Activated CD4-positive, alpha-beta memory T cell treated with anti-CD3 and anti-CD28 coated beads, Interleukin-2, amount 10 ng/mL, durations not matched to agents 7 days and 5 days (primary cell): ENCODE measurements at regions not wholly inside any gene's neighbourhood (a gene's known extent, or its start where the extent isn't known, plus 50 kb on each side); places are given as distances from the start of the nearest gene placed in this dataset.

Source experiments
- CTCF ChIA-PET: fragments of 350-600 bp; sonication (Branson Sonifier 250); formaldehyde crosslinking; loops from one replicate; lab custom pipeline; 2021; ENCODE audit warnings: antibody characterized with exemption, inconsistent platforms; lab: Charles Lee
- POLR2A ChIA-PET: fragments of 350-600 bp; sonication (Branson Sonifier 250); formaldehyde crosslinking; loops from one replicate; lab custom pipeline; 2021; ENCODE audit warnings: antibody characterized with exemption; lab: Charles Lee
- DNase-seq: peaks from one replicate; pipeline ENCODE4 v3.0.0-alpha.2; 2020
- H3K27ac Mint-ChIP-seq: one replicate; pipeline ENCODE4 v1.8.0; 2021; ENCODE audit warnings: mild to moderate bottlenecking, mixed read lengths
- H3K27me3 Mint-ChIP-seq: one replicate; pipeline ENCODE4 v1.8.0; 2021; ENCODE audit warnings: mixed read lengths
- H3K36me3 Mint-ChIP-seq: one replicate; pipeline ENCODE4 v1.8.0; 2021; ENCODE audit warnings: low read depth, mixed read lengths
- H3K4me1 Mint-ChIP-seq: one replicate; pipeline ENCODE4 v1.8.0; 2021; ENCODE audit warnings: mixed read lengths
- H3K4me3 Mint-ChIP-seq: one replicate; pipeline ENCODE4 v1.8.0; 2021; ENCODE audit warnings: mild to moderate bottlenecking, mixed read lengths
- H3K9me3 Mint-ChIP-seq: one replicate; pipeline ENCODE4 v1.8.0; 2021; ENCODE audit warnings: mixed read lengths

DNA sequence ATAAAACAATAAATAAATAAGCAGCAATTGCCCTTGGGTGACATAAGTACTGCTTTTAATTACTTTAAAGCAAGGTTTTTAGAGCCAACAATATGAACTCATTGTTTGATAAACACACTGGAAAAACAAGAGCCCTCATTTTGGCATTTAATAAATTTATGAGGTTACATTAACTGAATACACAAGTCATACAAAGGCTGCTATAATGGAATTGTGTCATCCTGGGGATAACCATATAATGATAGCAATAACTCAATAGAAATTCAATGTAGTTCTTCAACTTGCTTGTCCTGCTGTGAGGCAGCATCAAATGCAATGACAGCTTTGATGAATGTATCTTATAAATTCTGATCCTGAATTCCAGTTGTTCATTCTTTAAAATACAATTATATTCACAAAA, 1512.5 kb downstream of the STIM2 start:
- Mint-ChIP-seq H3K27me3 (no peaks in the 10 kb centered on the region), H3K4me3 (no peak overlapping the region), H3K9me3 (peaks cover 7% of the 10 kb centered on the region), H3K4me1 (no peaks in the 10 kb centered on the region), H3K27ac (no peak overlapping the region), H3K36me3 (no peaks in the 10 kb centered on the region)
- no peak for DNase-seq
- ChIA-PET POLR2A (no interaction called here), CTCF (no interaction called here)

DNA sequence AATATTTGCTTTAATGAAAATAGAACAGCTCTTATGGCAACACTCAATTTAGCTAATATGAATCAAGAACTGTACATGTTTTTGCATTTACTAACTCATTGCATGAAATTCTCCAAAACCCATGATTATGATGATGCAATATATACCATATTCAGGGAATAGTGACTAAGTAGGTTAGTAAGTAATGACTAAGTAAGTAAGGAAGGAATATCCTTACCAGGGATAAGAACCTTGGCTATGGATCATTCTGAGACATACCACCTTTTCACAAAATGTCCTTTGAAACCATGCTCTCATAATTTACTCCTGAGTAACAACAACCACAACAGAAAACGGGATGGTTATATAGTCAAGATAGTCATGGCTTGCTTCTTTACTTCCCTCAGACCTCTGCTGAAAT, 1513.0 kb downstream of the STIM2 start:
- no peak for DNase-seq
- ChIA-PET POLR2A (no interaction called here), CTCF (no interaction called here)
- H3K9me3 Mint-ChIP-seq: peaks cover 7% of the 10 kb centered on the region
- no peaks in the 10 kb centered on the region for H3K4me1 Mint-ChIP-seq
- H3K27ac Mint-ChIP-seq: no peak overlapping the region
- no peaks in the 10 kb centered on the region for H3K36me3 Mint-ChIP-seq
- H3K4me3 Mint-ChIP-seq: no peak overlapping the region
- H3K27me3 Mint-ChIP-seq: no peaks in the 10 kb centered on the region

DNA sequence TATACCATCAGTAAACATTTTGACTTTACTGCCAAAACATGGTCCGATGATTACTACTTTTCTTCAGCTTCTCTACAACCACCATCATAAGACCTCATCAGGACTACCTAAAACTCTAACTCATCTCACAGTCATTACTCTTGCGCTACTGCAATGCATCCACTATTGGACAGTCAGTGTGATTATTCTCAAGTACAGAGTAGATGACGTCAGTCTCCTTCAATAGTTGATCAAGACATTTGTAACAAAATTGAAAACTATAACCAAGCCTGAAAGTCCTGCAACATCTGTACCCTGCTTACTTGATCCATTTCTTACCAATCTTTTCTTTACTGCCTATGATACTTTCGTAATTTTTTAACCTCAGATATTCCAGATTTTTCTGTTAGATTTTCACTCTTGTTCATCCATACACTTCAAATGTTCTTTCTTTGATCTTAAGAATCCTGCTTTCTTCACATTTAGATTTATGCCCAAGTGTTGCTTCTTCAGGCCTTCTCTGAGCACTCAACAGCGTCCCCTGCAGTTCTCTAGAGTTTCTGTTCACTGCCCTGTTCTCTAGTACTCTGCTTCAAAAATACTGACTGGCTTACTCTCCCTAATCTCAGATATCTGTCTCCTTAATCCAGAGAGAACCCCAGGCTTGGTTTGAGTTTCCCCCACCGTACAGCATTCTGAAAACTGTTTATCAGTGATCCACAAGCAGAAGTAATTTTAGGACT, 1517.6 kb downstream of the STIM2 start:
- H3K4me1 Mint-ChIP-seq: no peaks in the 10 kb centered on the region

DNA sequence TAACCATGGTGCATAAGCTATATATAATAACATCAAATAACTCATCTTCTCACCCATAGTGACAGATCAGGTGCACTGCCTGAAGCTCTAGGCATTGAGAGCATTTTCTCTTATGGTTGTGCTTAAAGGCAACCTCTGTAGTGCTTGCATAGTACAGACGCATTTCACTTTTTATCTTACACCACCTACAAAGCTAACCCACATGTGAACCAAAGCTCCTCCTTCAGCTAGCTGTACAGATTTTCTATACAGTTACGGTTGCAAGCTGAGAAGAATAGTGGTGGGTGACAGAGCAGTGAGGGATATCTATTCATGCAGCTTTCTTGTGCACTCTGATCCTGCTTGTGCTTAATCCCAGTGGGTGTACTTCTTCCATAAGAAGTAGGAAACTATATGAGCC, 1525.2 kb downstream of the STIM2 start:
- Mint-ChIP-seq H3K4me3 (no peak overlapping the region), H3K27ac (no peak overlapping the region), H3K36me3 (no peaks in the 10 kb centered on the region), H3K4me1 (no peaks in the 10 kb centered on the region), H3K27me3 (no peaks in the 10 kb centered on the region), H3K9me3 (peaks cover 5% of the 10 kb centered on the region)
- no peak for DNase-seq
- ChIA-PET POLR2A (no interaction called here), CTCF (no interaction called here)

More for the DNA sequence above, 1517.6 kb downstream of the STIM2 start:
- no peaks in the 10 kb centered on the region for H3K27me3 Mint-ChIP-seq
- no peaks in the 10 kb centered on the region for H3K36me3 Mint-ChIP-seq
- CTCF ChIA-PET: no interaction called here
- POLR2A ChIA-PET: no interaction called here
- no peak overlapping the region for H3K4me3 Mint-ChIP-seq
- H3K9me3 Mint-ChIP-seq: peaks cover 4% of the 10 kb centered on the region
- H3K27ac Mint-ChIP-seq: no peak overlapping the region
- no peak for DNase-seq

DNA sequence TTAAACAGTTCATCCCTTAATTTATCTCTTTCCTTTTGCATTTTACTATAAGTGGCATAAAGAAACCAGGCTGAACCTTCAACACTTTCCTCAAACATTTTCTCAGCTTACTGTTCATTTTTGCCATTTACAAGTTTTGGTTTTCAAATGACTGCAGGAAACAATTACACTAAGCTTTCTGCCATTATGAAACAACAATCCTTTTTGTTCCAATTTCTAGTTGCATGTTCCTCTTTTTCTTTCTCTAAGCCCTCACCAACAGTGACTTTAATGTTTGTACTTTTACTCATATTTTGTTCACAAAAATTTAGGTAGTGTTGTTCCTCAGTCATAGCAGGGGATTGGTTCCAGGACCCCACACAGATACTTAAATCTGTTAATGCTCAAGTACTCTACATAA, 1526.1 kb downstream of the STIM2 start:
- Mint-ChIP-seq H3K4me1 (no peaks in the 10 kb centered on the region), H3K9me3 (peaks cover 5% of the 10 kb centered on the region), H3K27me3 (no peaks in the 10 kb centered on the region), H3K4me3 (no peak overlapping the region), H3K36me3 (no peaks in the 10 kb centered on the region), H3K27ac (no peak overlapping the region)
- CTCF ChIA-PET: no interaction called here
- no peak for DNase-seq
- POLR2A ChIA-PET: no interaction called here

DNA sequence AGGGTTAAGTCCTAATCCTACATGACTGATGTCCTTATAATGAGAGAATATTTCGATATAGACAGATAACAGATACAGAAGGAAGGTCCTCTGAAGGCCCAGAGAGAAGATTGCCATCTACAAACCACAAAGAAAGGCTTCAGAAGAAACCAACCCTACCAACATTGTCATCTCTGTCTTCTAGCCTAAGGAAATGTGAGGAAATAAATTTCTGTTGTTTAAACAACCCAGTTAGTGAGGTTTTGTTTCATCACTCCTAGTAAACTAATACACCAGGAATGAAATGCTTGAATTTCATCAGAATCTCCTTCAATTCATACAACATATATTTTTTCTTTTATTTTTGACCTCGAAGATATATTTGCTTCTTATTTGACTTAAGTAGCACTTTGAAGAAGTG, 1527.8 kb downstream of the STIM2 start:
- Mint-ChIP-seq H3K4me1 (no peaks in the 10 kb centered on the region), H3K27me3 (no peaks in the 10 kb centered on the region), H3K4me3 (no peak overlapping the region), H3K36me3 (no peaks in the 10 kb centered on the region), H3K27ac (no peak overlapping the region), H3K9me3 (peaks cover 11% of the 10 kb centered on the region)
- POLR2A ChIA-PET: no interaction called here
- CTCF ChIA-PET: no interaction called here
- DNase-seq: no peak

GRCh38 chr4:28391877-28392276, 1531.2 kb downstream of the STIM2 start:
- no peaks in the 10 kb centered on the region for H3K36me3 Mint-ChIP-seq
- POLR2A ChIA-PET: interaction anchor here (0.7 kb wide), 1 partner anchor 11 kb away, joined by 3 read pairs; no protein-coding TSS in a partner anchor
- peaks cover 9% of the 10 kb centered on the region for H3K9me3 Mint-ChIP-seq
- no peak overlapping the region for H3K27ac Mint-ChIP-seq
- CTCF ChIA-PET: no interaction called here
- H3K27me3 Mint-ChIP-seq: no peaks in the 10 kb centered on the region
- DNase-seq: no peak
- no peak overlapping the region for H3K4me3 Mint-ChIP-seq
- H3K4me1 Mint-ChIP-seq: no peaks in the 10 kb centered on the region

DNA sequence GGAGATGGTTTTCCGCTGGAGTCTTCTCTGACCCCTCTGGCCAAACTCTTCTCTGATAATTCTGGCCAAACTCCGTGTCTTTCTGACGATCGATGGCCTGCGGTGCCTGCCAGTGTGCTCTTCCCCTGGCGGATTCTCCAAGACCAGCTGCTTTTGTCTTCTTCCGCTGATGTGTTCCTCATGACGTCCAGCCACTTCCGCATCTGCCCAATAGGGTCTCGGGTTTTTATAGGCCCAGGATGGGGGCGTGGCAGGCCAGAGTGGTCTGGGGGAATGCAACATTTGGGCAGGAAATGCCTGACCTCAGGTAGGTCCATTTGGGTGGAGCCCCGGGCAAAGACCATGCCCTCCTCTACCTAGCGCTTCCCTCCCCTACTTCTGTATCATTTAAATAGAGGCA, 1542.1 kb downstream of the STIM2 start:
- H3K36me3 Mint-ChIP-seq: no peaks in the 10 kb centered on the region
- H3K27me3 Mint-ChIP-seq: no peaks in the 10 kb centered on the region
- no peak overlapping the region for H3K27ac Mint-ChIP-seq
- POLR2A ChIA-PET: no interaction called here
- no peak overlapping the region for H3K4me3 Mint-ChIP-seq
- no peaks in the 10 kb centered on the region for H3K4me1 Mint-ChIP-seq
- H3K9me3 Mint-ChIP-seq: peaks cover 18% of the 10 kb centered on the region
- CTCF ChIA-PET: no interaction called here
- no peak for DNase-seq

DNA sequence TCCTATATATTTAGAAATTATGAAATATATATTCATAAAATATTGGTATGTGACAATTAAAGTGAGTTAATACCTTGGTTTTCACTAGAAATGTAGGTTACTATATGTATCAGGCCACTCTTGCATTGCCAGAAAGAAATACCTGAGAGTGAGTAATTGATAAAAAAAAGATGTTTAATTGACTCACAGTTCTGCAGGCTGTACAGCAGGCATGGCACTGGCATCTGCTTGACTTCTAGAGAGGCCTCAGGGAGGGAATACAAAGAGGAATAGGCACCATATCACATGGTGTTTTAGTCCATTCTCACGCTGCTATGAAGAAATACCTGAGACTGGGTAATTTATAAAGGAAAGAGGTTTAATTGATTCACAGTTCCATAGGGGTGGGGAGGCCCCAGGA, 1560.6 kb downstream of the STIM2 start:
- no peak overlapping the region for H3K27ac Mint-ChIP-seq
- peaks cover 4% of the 10 kb centered on the region for H3K9me3 Mint-ChIP-seq
- no peaks in the 10 kb centered on the region for H3K36me3 Mint-ChIP-seq
- no peaks in the 10 kb centered on the region for H3K4me1 Mint-ChIP-seq
- no peak overlapping the region for H3K4me3 Mint-ChIP-seq
- ChIA-PET CTCF (no interaction called here), POLR2A (no interaction called here)
- no peak for DNase-seq
- H3K27me3 Mint-ChIP-seq: no peaks in the 10 kb centered on the region

GRCh38 chr4:28426251-28426650, 1565.6 kb downstream of the STIM2 start:
- Mint-ChIP-seq H3K27me3 (no peaks in the 10 kb centered on the region), H3K27ac (no peak overlapping the region), H3K9me3 (peaks cover 7% of the 10 kb centered on the region), H3K36me3 (no peaks in the 10 kb centered on the region), H3K4me1 (no peaks in the 10 kb centered on the region), H3K4me3 (no peak overlapping the region)
- ChIA-PET CTCF (no interaction called here), POLR2A (no interaction called here)
- DNase-seq: no peak

DNA sequence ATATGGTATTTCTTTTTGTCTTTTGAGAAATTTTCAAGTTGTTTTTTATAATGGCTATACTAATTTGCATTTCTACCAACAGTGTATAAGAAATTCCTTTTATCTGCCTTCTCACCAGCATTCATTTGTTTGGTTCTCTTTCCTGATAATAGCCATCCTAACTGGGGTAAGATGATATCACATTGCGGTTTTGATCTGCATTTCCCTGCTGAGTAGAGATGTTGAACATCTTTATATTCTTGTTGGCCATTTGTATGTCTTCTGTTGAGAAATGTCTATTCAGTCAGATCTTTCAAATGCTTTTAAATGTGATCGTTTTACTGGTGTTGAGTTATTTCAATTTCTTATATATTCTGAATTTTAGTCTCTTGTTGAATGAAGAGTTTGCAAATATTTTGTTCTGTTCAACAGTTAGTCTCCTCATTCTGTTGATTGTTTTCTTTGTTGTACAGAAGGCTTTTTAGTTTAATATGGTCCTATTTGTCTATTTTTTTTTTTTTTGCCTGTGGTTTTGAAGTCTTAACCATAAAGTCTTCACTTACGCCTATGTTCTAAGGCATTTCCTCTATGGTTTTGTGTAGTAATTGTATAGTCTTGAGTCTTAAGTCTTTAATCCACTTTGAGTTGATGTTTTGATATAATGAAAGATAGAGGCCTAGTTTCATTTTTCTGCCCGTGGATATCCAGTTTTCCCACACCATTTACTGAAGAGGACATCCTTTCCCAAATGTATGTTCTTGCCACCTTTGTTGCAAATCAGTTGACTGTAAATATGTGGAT, 1566.9 kb downstream of the STIM2 start:
- Mint-ChIP-seq H3K4me1 (no peaks in the 10 kb centered on the region), H3K27ac (no peak overlapping the region), H3K4me3 (no peak overlapping the region), H3K9me3 (peaks cover 11% of the 10 kb centered on the region), H3K36me3 (no peaks in the 10 kb centered on the region), H3K27me3 (no peaks in the 10 kb centered on the region)
- DNase-seq: no peak
- ChIA-PET CTCF (no interaction called here), POLR2A (no interaction called here)

GRCh38 chr4:28432348-28433025, 1571.8 kb downstream of the STIM2 start:
- Mint-ChIP-seq H3K4me1 (no peaks in the 10 kb centered on the region), H3K36me3 (no peaks in the 10 kb centered on the region), H3K4me3 (no peak overlapping the region), H3K27ac (no peak overlapping the region), H3K27me3 (no peaks in the 10 kb centered on the region), H3K9me3 (peaks cover 15% of the 10 kb centered on the region)
- DNase-seq: no peak
- POLR2A ChIA-PET: no interaction called here
- CTCF ChIA-PET: no interaction called here

GRCh38 chr4:28435314-28435713, 1574.7 kb downstream of the STIM2 start:
- H3K36me3 Mint-ChIP-seq: no peaks in the 10 kb centered on the region
- no peaks in the 10 kb centered on the region for H3K4me1 Mint-ChIP-seq
- DNase-seq: no peak
- H3K27ac Mint-ChIP-seq: no peak overlapping the region
- H3K27me3 Mint-ChIP-seq: no peaks in the 10 kb centered on the region
- POLR2A ChIA-PET: no interaction called here
- peaks cover 16% of the 10 kb centered on the region for H3K9me3 Mint-ChIP-seq
- H3K4me3 Mint-ChIP-seq: no peak overlapping the region
- CTCF ChIA-PET: no interaction called here
